Stimulated activated CD8-positive, alpha-beta memory T cell treated with anti-CD3 and anti-CD28 coated beads, Interleukin-15, amount 100 ng/mL, for 1 hour (primary cell): ENCODE measurements at regions not wholly inside any gene's neighbourhood (a gene's known extent, or its start where the extent isn't known, plus 50 kb on each side); places are given as distances from the start of the nearest gene placed in this dataset.

Source experiments
- DNase-seq: peaks from one replicate; pipeline ENCODE4 v3.0.0-alpha.2; 2020; ENCODE audit warnings: low read depth

GRCh38 chr3:14336749-14337598 lies 65.4 kb upstream of the SLC6A6 start:
- no peak for DNase-seq

- no peak for DNase-seq
These were observed 64.6 kb upstream of the SLC6A6 start for GRCh38 chr3:14337828-14338227.

GRCh38 chr3:14338242-14338641 lies 64.2 kb upstream of the SLC6A6 start:
- no peak for DNase-seq

- no peak for DNase-seq
These were observed 63.4 kb upstream of the SLC6A6 start for GRCh38 chr3:14338898-14339458.

- DNase-seq, result no peak
These were observed 61.3 kb upstream of the SLC6A6 start for GRCh38 chr3:14340960-14341708.

GRCh38 chr3:14343338-14344112 lies 58.9 kb upstream of the SLC6A6 start:
- no peak for DNase-seq

GRCh38 chr3:14344351-14344750 lies 58.1 kb upstream of the SLC6A6 start:
- DNase-seq, result no peak

GRCh38 chr3:14345496-14346150 lies 56.8 kb upstream of the SLC6A6 start:
- no peak for DNase-seq

GRCh38 chr3:14346191-14346590 lies 56.2 kb upstream of the SLC6A6 start:
- DNase-seq, result no peak

- no peak for DNase-seq
These were observed 55.8 kb upstream of the SLC6A6 start for GRCh38 chr3:14346642-14347041.

GRCh38 chr3:14347110-14347509 lies 55.3 kb upstream of the SLC6A6 start:
- no peak for DNase-seq

GRCh38 chr3:14351617-14352001 lies 50.8 kb upstream of the SLC6A6 start:
- no peak for DNase-seq

- DNase-seq, result no peak
These were observed 50.3 kb upstream of the SLC6A6 start for GRCh38 chr3:14352002-14352627.
